ENCODE measurements at regions not wholly inside any gene's neighbourhood (a gene's known extent, or its start where the extent isn't known, plus 50 kb on each side); places are given as distances from the start of the nearest gene placed in this dataset.
"Not testable (repeated sequence)": the region's sequence is repeated elsewhere in the genome, so short reads cannot be mapped to it uniquely, and the experiment has no call there.

DNA sequence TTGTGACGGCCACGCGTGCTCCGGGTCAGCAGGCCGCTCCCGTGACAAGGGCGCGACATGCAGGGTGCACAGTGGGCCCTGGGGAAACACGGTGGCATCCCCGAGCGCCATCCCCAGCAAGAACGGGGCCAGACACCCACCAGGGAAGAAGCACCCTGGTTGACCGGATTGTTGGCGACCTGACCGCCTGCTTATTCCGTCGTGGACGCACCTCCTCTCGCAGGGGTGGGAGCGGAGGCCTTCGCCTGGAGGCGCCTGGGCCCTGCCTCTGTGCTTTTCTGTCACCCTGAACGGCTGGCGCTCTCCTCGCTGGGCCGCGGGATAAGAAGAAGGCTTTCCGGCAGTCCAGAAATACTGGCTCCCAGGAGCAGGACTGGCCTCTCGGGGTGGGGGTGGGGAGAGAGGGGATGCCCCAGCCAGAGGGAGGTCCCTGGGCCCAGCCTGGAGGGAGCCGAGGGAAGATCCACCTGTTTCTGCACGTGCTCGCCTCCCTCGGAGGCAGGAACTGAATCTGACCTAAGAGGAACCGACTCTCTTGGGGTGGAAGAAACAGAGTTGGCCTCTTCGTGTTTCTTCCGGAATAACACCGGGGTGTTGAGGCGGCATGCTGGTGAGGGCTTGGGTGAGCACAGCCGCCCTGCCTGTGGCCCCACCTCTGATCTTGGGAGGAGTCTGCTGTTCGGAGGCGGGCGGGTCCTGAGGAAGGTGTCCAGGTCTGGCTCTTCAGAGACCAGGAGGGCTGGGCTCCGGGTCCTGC is 4394.2 kb upstream of the TPTE start:
- not testable (repeated sequence) for H3K4me3 ChIP-seq (replicated peaks; ENCODE audit: insufficient read depth, low read length); DNase-seq (ENCODE audit: low read depth in 1 of 2, low spot score in 1 of 2); H3K27ac ChIP-seq (replicated peaks); H3K27me3 ChIP-seq (ENCODE audit: insufficient read depth, poor library complexity, severe bottlenecking)

GRCh38 chr21:6130734-6131133 is 4390.6 kb upstream of the TPTE start:
- DNase-seq (ENCODE audit: low read depth in 1 of 2, low spot score in 1 of 2); H3K27me3 ChIP-seq (ENCODE audit: insufficient read depth, poor library complexity, severe bottlenecking); H3K4me3 ChIP-seq (replicated peaks; ENCODE audit: insufficient read depth, low read length); H3K27ac ChIP-seq (replicated peaks): not testable (repeated sequence)

DNA sequence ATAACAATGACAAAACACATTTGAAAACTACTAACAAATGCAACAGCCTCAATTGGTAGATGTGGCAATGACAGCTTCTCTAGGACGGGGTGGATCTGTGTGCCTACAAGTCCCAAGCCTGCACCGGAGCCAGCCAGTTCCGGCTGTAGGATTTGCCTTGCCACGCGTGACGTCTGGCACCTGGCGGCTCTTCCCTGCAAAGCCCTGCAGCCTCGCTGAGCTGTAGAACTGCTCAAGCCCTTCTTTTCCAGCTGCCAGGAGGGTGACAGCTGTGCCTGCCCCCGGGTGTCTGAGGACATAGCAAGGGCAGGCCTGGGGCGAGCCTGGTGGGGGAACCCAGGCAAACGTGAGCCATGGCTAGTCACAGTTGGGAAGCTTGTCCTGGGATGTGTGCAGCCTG is 4388.0 kb upstream of the TPTE start:
- DNase-seq (ENCODE audit: low read depth in 1 of 2, low spot score in 1 of 2); H3K27me3 ChIP-seq (ENCODE audit: insufficient read depth, poor library complexity, severe bottlenecking): not testable (repeated sequence)

GRCh38 chr21:6133852-6134630 is 4387.3 kb upstream of the TPTE start:
- not testable (repeated sequence) for H3K4me3 ChIP-seq (replicated peaks; ENCODE audit: insufficient read depth, low read length); DNase-seq (ENCODE audit: low read depth in 1 of 2, low spot score in 1 of 2); H3K27me3 ChIP-seq (ENCODE audit: insufficient read depth, poor library complexity, severe bottlenecking); H3K27ac ChIP-seq (replicated peaks)

More for the DNA sequence above, 4388.0 kb upstream of the TPTE start:
- H3K4me3 ChIP-seq (replicated peaks; ENCODE audit: insufficient read depth, low read length); H3K27ac ChIP-seq (replicated peaks): not testable (repeated sequence)

DNA sequence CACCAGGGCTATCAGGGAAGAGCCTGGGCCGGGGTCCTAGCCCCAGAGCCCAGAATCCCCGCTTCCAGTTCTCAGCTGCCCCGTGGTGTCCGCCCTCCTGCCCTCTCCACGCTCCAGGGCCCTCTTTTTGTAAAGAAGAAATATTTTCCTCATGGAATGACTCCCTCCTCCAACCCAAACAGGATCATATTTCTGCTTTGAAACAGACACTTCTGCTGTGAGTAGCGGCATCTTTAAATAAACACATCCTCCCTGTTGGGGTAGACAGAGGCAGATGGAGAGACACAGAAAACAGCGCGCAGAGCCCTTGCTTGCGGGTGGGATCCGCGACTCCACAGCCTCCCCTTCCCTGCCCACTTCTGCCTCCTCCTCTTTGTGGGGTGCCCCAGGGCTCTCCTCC is 4384.7 kb upstream of the TPTE start:
- H3K27me3 ChIP-seq (ENCODE audit: insufficient read depth, poor library complexity, severe bottlenecking); H3K4me3 ChIP-seq (replicated peaks; ENCODE audit: insufficient read depth, low read length); H3K27ac ChIP-seq (replicated peaks); DNase-seq (ENCODE audit: low read depth in 1 of 2, low spot score in 1 of 2): not testable (repeated sequence)

- not testable (repeated sequence) for H3K4me3 ChIP-seq (replicated peaks; ENCODE audit: insufficient read depth, low read length); H3K27me3 ChIP-seq (ENCODE audit: insufficient read depth, poor library complexity, severe bottlenecking); DNase-seq (ENCODE audit: low read depth in 1 of 2, low spot score in 1 of 2); H3K27ac ChIP-seq (replicated peaks)
Measured at GRCh38 chr21:6138244-6139136, 4382.9 kb upstream of the TPTE start.

DNA sequence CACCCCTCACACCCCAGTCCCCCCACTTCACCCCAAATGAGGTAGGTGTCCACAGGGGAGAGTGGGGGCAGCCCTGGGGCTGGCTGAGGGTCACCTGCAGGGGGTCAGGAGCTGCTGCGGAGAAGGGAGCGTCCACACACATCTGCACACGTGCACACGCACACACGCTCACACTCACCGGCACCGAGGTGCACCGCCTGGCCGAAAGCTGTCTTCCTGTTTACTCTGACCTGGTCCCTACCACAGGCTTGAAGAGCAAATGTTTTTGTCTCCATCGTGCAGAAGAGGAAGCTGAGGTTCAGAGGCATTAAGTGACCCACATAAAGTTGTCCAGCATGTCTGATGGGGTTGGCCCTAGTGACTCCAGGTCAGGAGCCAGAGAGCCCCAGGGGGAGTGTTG is 4382.1 kb upstream of the TPTE start:
- not testable (repeated sequence) for H3K4me3 ChIP-seq (replicated peaks; ENCODE audit: insufficient read depth, low read length); DNase-seq (ENCODE audit: low read depth in 1 of 2, low spot score in 1 of 2); H3K27me3 ChIP-seq (ENCODE audit: insufficient read depth, poor library complexity, severe bottlenecking); H3K27ac ChIP-seq (replicated peaks)

GRCh38 chr21:6139862-6140261 is 4381.5 kb upstream of the TPTE start:
- not testable (repeated sequence) for DNase-seq (ENCODE audit: low read depth in 1 of 2, low spot score in 1 of 2); H3K27ac ChIP-seq (replicated peaks); H3K27me3 ChIP-seq (ENCODE audit: insufficient read depth, poor library complexity, severe bottlenecking); H3K4me3 ChIP-seq (replicated peaks; ENCODE audit: insufficient read depth, low read length)

GRCh38 chr21:6140467-6141137 is 4380.8 kb upstream of the TPTE start:
- not testable (repeated sequence) for H3K27ac ChIP-seq (replicated peaks); DNase-seq (ENCODE audit: low read depth in 1 of 2, low spot score in 1 of 2); H3K4me3 ChIP-seq (replicated peaks; ENCODE audit: insufficient read depth, low read length); H3K27me3 ChIP-seq (ENCODE audit: insufficient read depth, poor library complexity, severe bottlenecking)

- not testable (repeated sequence) for DNase-seq (ENCODE audit: low read depth in 1 of 2, low spot score in 1 of 2); H3K4me3 ChIP-seq (replicated peaks; ENCODE audit: insufficient read depth, low read length); H3K27me3 ChIP-seq (ENCODE audit: insufficient read depth, poor library complexity, severe bottlenecking)
Measured at GRCh38 chr21:6141138-6141474, 4380.3 kb upstream of the TPTE start.

DNA sequence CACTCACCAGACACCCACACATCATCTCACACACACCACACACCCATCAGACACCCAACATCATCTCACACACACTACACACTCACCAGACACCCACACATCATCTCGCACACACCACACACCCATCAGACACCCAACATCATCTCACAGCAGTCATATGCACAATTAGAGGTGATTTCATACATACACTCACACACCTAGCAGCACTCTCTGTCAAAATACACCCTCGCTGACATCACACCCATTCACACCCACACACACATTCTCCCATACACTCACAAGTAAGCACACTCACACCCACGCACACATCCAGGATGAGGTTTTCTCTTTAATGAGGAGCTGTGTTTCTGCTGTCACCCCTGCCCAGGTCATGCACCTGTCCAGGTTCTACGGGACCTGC is 4368.2 kb upstream of the TPTE start:
- not testable (repeated sequence) for H3K27ac ChIP-seq (replicated peaks); H3K4me3 ChIP-seq (replicated peaks; ENCODE audit: insufficient read depth, low read length); DNase-seq (ENCODE audit: low read depth in 1 of 2, low spot score in 1 of 2); H3K27me3 ChIP-seq (ENCODE audit: insufficient read depth, poor library complexity, severe bottlenecking)

More at GRCh38 chr21:6141138-6141474, 4380.3 kb upstream of the TPTE start:
- H3K27ac ChIP-seq (replicated peaks), result not testable (repeated sequence)

- H3K4me3 ChIP-seq (replicated peaks; ENCODE audit: insufficient read depth, low read length); DNase-seq (ENCODE audit: low read depth in 1 of 2, low spot score in 1 of 2); H3K27me3 ChIP-seq (ENCODE audit: insufficient read depth, poor library complexity, severe bottlenecking); H3K27ac ChIP-seq (replicated peaks): not testable (repeated sequence)
Measured at GRCh38 chr21:6154524-6155320, 4366.7 kb upstream of the TPTE start.

GRCh38 chr21:6156712-6157389 is 4364.5 kb upstream of the TPTE start:
- H3K27ac ChIP-seq (replicated peaks); H3K4me3 ChIP-seq (replicated peaks; ENCODE audit: insufficient read depth, low read length); H3K27me3 ChIP-seq (ENCODE audit: insufficient read depth, poor library complexity, severe bottlenecking); DNase-seq (ENCODE audit: low read depth in 1 of 2, low spot score in 1 of 2): not testable (repeated sequence)
